GM21576 (cell line): ENCODE measurements at regions not wholly inside any gene's neighbourhood (a gene's known extent, or its start where the extent isn't known, plus 50 kb on each side); places are given as distances from the start of the nearest gene placed in this dataset.

Experiments
- ATAC-seq: cut with Tn5 transposase; IDR thresholded peaks from one replicate; pipeline ENCODE4 v1.9.1; 2021; ENCODE audit warnings: mild to moderate bottlenecking, moderate library complexity; ENCODE audit not compliant: unreplicated experiment

- no peak for ATAC-seq
Measured at GRCh38 chr2:235291461-235291860, 202.4 kb upstream of the AGAP1 start.

- no peak for ATAC-seq
Measured at GRCh38 chr2:235293061-235293460, 200.8 kb upstream of the AGAP1 start.

GRCh38 chr2:235295831-235296230 is 198.0 kb upstream of the AGAP1 start:
- ATAC-seq: no peak

- no peak for ATAC-seq
Measured at GRCh38 chr2:235300368-235301201, 193.3 kb upstream of the AGAP1 start.

- ATAC-seq: no peak
Measured at GRCh38 chr2:235301202-235302076, 192.4 kb upstream of the AGAP1 start.

- ATAC-seq: no peak
Measured at GRCh38 chr2:235302263-235302662, 191.6 kb upstream of the AGAP1 start.

GRCh38 chr2:235303499-235304291 is 190.1 kb upstream of the AGAP1 start:
- no peak for ATAC-seq

- no peak for ATAC-seq
Measured at GRCh38 chr2:235305678-235306077, 188.2 kb upstream of the AGAP1 start.

- ATAC-seq: no peak
Measured at GRCh38 chr2:235311044-235311443, 182.8 kb upstream of the AGAP1 start.

- no peak for ATAC-seq
Measured at GRCh38 chr2:235312571-235312970, 181.3 kb upstream of the AGAP1 start.

- no peak for ATAC-seq
Measured at GRCh38 chr2:235314371-235314930, 179.4 kb upstream of the AGAP1 start.

- ATAC-seq: no peak
Measured at GRCh38 chr2:235319095-235319494, 174.7 kb upstream of the AGAP1 start.

GRCh38 chr2:235320326-235320725 is 173.5 kb upstream of the AGAP1 start:
- no peak for ATAC-seq

- ATAC-seq: no peak
Measured at GRCh38 chr2:235324324-235324723, 169.5 kb upstream of the AGAP1 start.

GRCh38 chr2:235325151-235325550 is 168.7 kb upstream of the AGAP1 start:
- ATAC-seq: no peak

GRCh38 chr2:235328991-235329390 is 164.9 kb upstream of the AGAP1 start:
- ATAC-seq: no peak

GRCh38 chr2:235330775-235331451 is 162.9 kb upstream of the AGAP1 start:
- no peak for ATAC-seq

- no peak for ATAC-seq
Measured at GRCh38 chr2:235332240-235332890, 161.5 kb upstream of the AGAP1 start.

- no peak for ATAC-seq
Measured at GRCh38 chr2:235333076-235333475, 160.8 kb upstream of the AGAP1 start.

- no peak for ATAC-seq
Measured at GRCh38 chr2:235334179-235334578, 159.7 kb upstream of the AGAP1 start.
